ENCODE measurements at regions not wholly inside any gene's neighbourhood (a gene's known extent, or its start where the extent isn't known, plus 50 kb on each side); places are given as distances from the start of the nearest gene placed in this dataset.

- no peak overlapping the region for H3K4me3 Mint-ChIP-seq (ENCODE audit: unreplicated experiment)
- no peak for DNase-seq (ENCODE audit: low spot score)
- no peaks in the 10 kb centered on the region for H3K9me3 Mint-ChIP-seq (ENCODE audit: low read depth)
- H3K27me3 Mint-ChIP-seq (ENCODE audit: low read depth) = no peaks in the 10 kb centered on the region
- no peak overlapping the region for H3K27ac Mint-ChIP-seq (ENCODE audit: unreplicated experiment)
- no peaks in the 10 kb centered on the region for H3K4me1 Mint-ChIP-seq (ENCODE audit: low read depth)
- TF ChIP-seq CTCF (IDR thresholded peaks at IDR 0.05) = no peak
- no peaks in the 10 kb centered on the region for H3K36me3 Mint-ChIP-seq (ENCODE audit: low read depth)
These were observed 71.7 kb upstream of the SNX2 start for GRCh38 chr5:122703203-122703602.

GRCh38 chr5:122704247-122705036 is 70.4 kb upstream of the SNX2 start:
- H3K9me3 Mint-ChIP-seq (ENCODE audit: low read depth) = no peaks in the 10 kb centered on the region
- no peak for DNase-seq (ENCODE audit: low spot score)
- H3K4me3 Mint-ChIP-seq (ENCODE audit: unreplicated experiment) = no peak overlapping the region
- no peaks in the 10 kb centered on the region for H3K4me1 Mint-ChIP-seq (ENCODE audit: low read depth)
- no peak overlapping the region for H3K27ac Mint-ChIP-seq (ENCODE audit: unreplicated experiment)
- H3K27me3 Mint-ChIP-seq (ENCODE audit: low read depth) = peaks cover 2% of the 10 kb centered on the region
- peak; percentile 87 for TF ChIP-seq CTCF (IDR thresholded peaks at IDR 0.05)
- no peaks in the 10 kb centered on the region for H3K36me3 Mint-ChIP-seq (ENCODE audit: low read depth)

GRCh38 chr5:122705851-122706250 is 69.0 kb upstream of the SNX2 start:
- DNase-seq (ENCODE audit: low spot score) = no peak
- TF ChIP-seq CTCF (IDR thresholded peaks at IDR 0.05) = no peak
- Mint-ChIP-seq H3K36me3 (ENCODE audit: low read depth) (no peaks in the 10 kb centered on the region), H3K27ac (ENCODE audit: unreplicated experiment) (no peak overlapping the region), H3K4me3 (ENCODE audit: unreplicated experiment) (no peak overlapping the region), H3K4me1 (ENCODE audit: low read depth) (no peaks in the 10 kb centered on the region), H3K9me3 (ENCODE audit: low read depth) (no peaks in the 10 kb centered on the region), H3K27me3 (ENCODE audit: low read depth) (peaks cover 2% of the 10 kb centered on the region)

DNA sequence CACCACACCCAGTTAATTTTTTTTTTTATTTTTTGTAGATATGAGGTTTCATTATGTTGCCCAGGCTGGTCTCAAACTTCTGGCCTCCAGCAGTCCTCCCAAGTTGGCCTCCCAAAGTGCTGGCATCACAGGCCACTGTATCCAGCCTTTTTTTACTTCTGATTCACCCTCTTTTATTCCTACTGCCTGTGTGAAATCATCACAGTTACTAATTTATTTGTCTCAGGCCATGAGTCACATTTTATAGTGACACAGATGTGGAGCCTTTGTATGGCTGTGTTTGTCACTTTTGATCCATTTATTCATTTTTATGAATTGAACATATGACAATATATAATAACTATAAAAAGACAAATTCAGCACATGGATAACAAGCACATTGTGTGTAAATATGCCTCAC is 67.1 kb upstream of the SNX2 start:
- H3K4me3 Mint-ChIP-seq (ENCODE audit: unreplicated experiment) = no peak overlapping the region
- no peaks in the 10 kb centered on the region for H3K9me3 Mint-ChIP-seq (ENCODE audit: low read depth)
- H3K27me3 Mint-ChIP-seq (ENCODE audit: low read depth) = peaks cover 2% of the 10 kb centered on the region
- no peaks in the 10 kb centered on the region for H3K36me3 Mint-ChIP-seq (ENCODE audit: low read depth)
- DNase-seq (ENCODE audit: low spot score) = no peak
- TF ChIP-seq CTCF (IDR thresholded peaks at IDR 0.05) = no peak
- H3K27ac Mint-ChIP-seq (ENCODE audit: unreplicated experiment) = no peak overlapping the region
- H3K4me1 Mint-ChIP-seq (ENCODE audit: low read depth) = no peaks in the 10 kb centered on the region

- Mint-ChIP-seq H3K36me3 (ENCODE audit: low read depth) (no peaks in the 10 kb centered on the region), H3K27ac (ENCODE audit: unreplicated experiment) (no peak overlapping the region), H3K4me1 (ENCODE audit: low read depth) (peaks cover 9% of the 10 kb centered on the region), H3K27me3 (ENCODE audit: low read depth) (peaks cover 2% of the 10 kb centered on the region), H3K4me3 (ENCODE audit: unreplicated experiment) (no peak overlapping the region), H3K9me3 (ENCODE audit: low read depth) (no peaks in the 10 kb centered on the region)
- TF ChIP-seq CTCF (IDR thresholded peaks at IDR 0.05) = no peak
- DNase-seq (ENCODE audit: low spot score) = no peak
These were observed 61.8 kb upstream of the SNX2 start for GRCh38 chr5:122713041-122713440.

Measured in chondrocyte (in vitro differentiated cells).